H1 (cell line): ENCODE measurements at regions not wholly inside any gene's neighbourhood (a gene's known extent, or its start where the extent isn't known, plus 50 kb on each side); places are given as distances from the start of the nearest gene placed in this dataset.

Experiments used
- CTCF ChIA-PET: fragments of 300-600 bp; sonication (Branson Sonifier 250); formaldehyde crosslinking; loops from one replicate; lab custom pipeline; 2021; ENCODE audit not compliant: partially characterized antibody; lab: Charles Lee
- POLR2A ChIA-PET: fragments of 300-600 bp; sonication (Branson Sonifier 250); formaldehyde crosslinking; loops from one replicate; lab custom pipeline; 2021; ENCODE audit warnings: inconsistent platforms; ENCODE audit not compliant: partially characterized antibody; lab: Charles Lee
- DNase-seq, 2 experiments: peaks; one replicate each; pipeline versions ENCODE4 v3.0.0 to v3.0.0-alpha.2; 2010 to 2022; ENCODE audit warnings: low spot score in 2 of 2, low read depth in 1 of 2, mixed read lengths in 1 of 2
- FAIRE-seq: peaks from 2 replicates; lab custom pipeline; 2011; peaks lifted over from hg19 to GRCh38; lab: Jason Lieb, UNC
- H2AFZ ChIP-seq: 2 replicates; pipeline ENCODE4 v1.8.1; 2012; ENCODE audit warnings: low read length, inconsistent platforms
- H2AK5ac ChIP-seq: 2 replicates; pipeline ENCODE4 v1.6.1; 2013; ENCODE audit warnings: low read depth, low read length
- H2BK120ac ChIP-seq: replicated peaks from 2 replicates; pipeline ENCODE3; 2013; ENCODE audit warnings: low read depth, low read length, inconsistent platforms
- H2BK12ac ChIP-seq: 2 replicates; pipeline ENCODE4 v1.6.1; 2013; ENCODE audit warnings: low read depth, low read length
- H2BK15ac ChIP-seq: 2 replicates; pipeline ENCODE4 v1.6.1; 2013; ENCODE audit warnings: low read length
- H2BK20ac ChIP-seq: 2 replicates; pipeline ENCODE4 v1.6.1; 2013; ENCODE audit warnings: low read length
- H2BK5ac ChIP-seq: 2 replicates; pipeline ENCODE4 v1.6.1; 2013; ENCODE audit warnings: low read depth, low read length
- H3K14ac ChIP-seq: 2 replicates; pipeline ENCODE4 v1.6.1; 2013; ENCODE audit warnings: inconsistent platforms; ENCODE audit not compliant: insufficient read length
- H3K18ac ChIP-seq: 2 replicates; pipeline ENCODE4 v1.6.1; 2013; ENCODE audit warnings: low read length; ENCODE audit errors: extremely low read depth
- H3K23ac ChIP-seq: 2 replicates; pipeline ENCODE4 v1.6.1; 2013; ENCODE audit warnings: inconsistent platforms; ENCODE audit not compliant: insufficient read length
- H3K23me2 ChIP-seq: 2 replicates; pipeline ENCODE4 v1.6.1; 2013; ENCODE audit warnings: low read depth, low read length
- H3K27ac ChIP-seq: 2 replicates; pipeline ENCODE4 v1.6.1; 2011; ENCODE audit warnings: low read depth, low read length, inconsistent platforms
- H3K27me3 ChIP-seq, 4 experiments: replicated peaks in 1 of 4; 1 replicate in 1 of 4; 2 replicates in 3 of 4; pipeline versions ENCODE4 v1.6.1 to v1.8.1; 2011 to 2013; ENCODE audit warnings: low read length in 3 of 4, mild to moderate bottlenecking in 3 of 4, inconsistent platforms in 2 of 4, mixed read lengths in 2 of 4, moderate library complexity in 1 of 4; ENCODE audit not compliant: control insufficient read depth in 3 of 4, insufficient read depth in 3 of 4; ENCODE audit errors: extremely low read depth in 1 of 4
- H3K36me3 ChIP-seq, 4 experiments: 2 replicates each; pipeline versions ENCODE4 v1.6.1 to v1.8.1; 2011 to 2013; ENCODE audit warnings: mild to moderate bottlenecking in 4 of 4, low read length in 3 of 4, moderate library complexity in 2 of 4, control low read depth in 1 of 4, inconsistent platforms in 1 of 4; ENCODE audit not compliant: insufficient read depth in 4 of 4, control insufficient read depth in 2 of 4
- H3K4ac ChIP-seq: replicated peaks from 2 replicates; pipeline ENCODE3; 2013; ENCODE audit warnings: low read length, low read depth, mixed read lengths, inconsistent platforms; ENCODE audit not compliant: insufficient read length
- H3K4me1 ChIP-seq, 4 experiments: replicated peaks in 1 of 4; 1 replicate in 1 of 4; 2 replicates in 3 of 4; pipeline versions ENCODE4 v1.6.1 to v1.8.1; 2011 to 2013; ENCODE audit warnings: low read length in 3 of 4, inconsistent platforms in 2 of 4, mixed read lengths in 1 of 4; ENCODE audit not compliant: insufficient read depth in 4 of 4, control insufficient read depth in 3 of 4
- H3K4me2 ChIP-seq, 2 experiments: 2 replicates each; pipeline versions ENCODE4 v1.6.1 to v1.8.1; 2011 to 2013; ENCODE audit warnings: low read depth in 2 of 2, low read length in 2 of 2, control low read depth in 1 of 2, inconsistent platforms in 1 of 2, mild to moderate bottlenecking in 1 of 2; ENCODE audit not compliant: insufficient read depth in 1 of 2
- H3K4me3 ChIP-seq, 4 experiments: fragments of 200-600, 300-600 bp in 1 of 4; sonication (generic), shearing (Covaris generic), sonication (Bioruptor Twin) in 1 of 4; 2 replicates each; pipeline versions ENCODE4 v1.5.1 to v1.8.1; 2011 to 2016; ENCODE audit warnings: low read length in 4 of 4, low read depth in 3 of 4, control low read depth in 2 of 4, inconsistent platforms in 2 of 4, mild to moderate bottlenecking in 2 of 4, mixed read lengths in 1 of 4, moderate library complexity in 1 of 4; ENCODE audit not compliant: insufficient read depth in 2 of 4; ENCODE audit errors: extremely low read depth in 1 of 4
- H3K56ac ChIP-seq: replicated peaks from 2 replicates; pipeline ENCODE3; 2013; ENCODE audit warnings: low read depth, mild to moderate bottlenecking, mixed read lengths, low read length, inconsistent platforms; ENCODE audit not compliant: insufficient read length
- H3K79me1 ChIP-seq: 2 replicates; pipeline ENCODE4 v1.6.1; 2013; ENCODE audit warnings: low read depth, low read length, control low read depth
- H3K79me2 ChIP-seq, 2 experiments: 2 replicates each; pipeline versions ENCODE4 v1.6.1 to v1.8.1; 2012 to 2013; ENCODE audit warnings: low read length in 2 of 2, mild to moderate bottlenecking in 2 of 2, inconsistent platforms in 1 of 2; ENCODE audit not compliant: insufficient read depth in 2 of 2, control insufficient read depth in 1 of 2
- H3K9ac ChIP-seq, 4 experiments: replicated peaks in 1 of 4; 1 replicate in 1 of 4; 2 replicates in 3 of 4; pipeline versions ENCODE4 v1.6.1 to v1.8.1; 2011 to 2013; ENCODE audit warnings: low read depth in 3 of 4, low read length in 3 of 4, control low read depth in 2 of 4, mild to moderate bottlenecking in 2 of 4, moderate library complexity in 2 of 4, inconsistent platforms in 1 of 4; ENCODE audit errors: extremely low read depth in 1 of 4
- H3K9me3 ChIP-seq, 2 experiments: 2 replicates each; pipeline versions ENCODE4 v1.6.1 to v1.8.1; 2012 to 2013; ENCODE audit warnings: mild to moderate bottlenecking in 2 of 2, moderate library complexity in 2 of 2, control low read depth in 1 of 2, inconsistent platforms in 1 of 2, low read depth in 1 of 2, low read length in 1 of 2, mixed read lengths in 1 of 2; ENCODE audit not compliant: insufficient read depth in 2 of 2
- H4K20me1 ChIP-seq, 2 experiments: replicated peaks in 1 of 2; 2 replicates each; pipeline versions ENCODE3 to v1.8.1; 2011 to 2013; ENCODE audit warnings: inconsistent platforms in 2 of 2, low read length in 2 of 2, mild to moderate bottlenecking in 1 of 2; ENCODE audit not compliant: insufficient read depth in 2 of 2, control insufficient read depth in 1 of 2
- H4K5ac ChIP-seq: 2 replicates; pipeline ENCODE4 v1.6.1; 2013; ENCODE audit warnings: low read length, low read depth, mixed read lengths, inconsistent platforms; ENCODE audit not compliant: insufficient read length
- H4K8ac ChIP-seq: 2 replicates; pipeline ENCODE4 v1.8.0; 2013; ENCODE audit warnings: mild to moderate bottlenecking, moderate library complexity, low read length, inconsistent platforms; ENCODE audit not compliant: insufficient read depth; ENCODE audit errors: extremely low read depth
- H4K91ac ChIP-seq: replicated peaks from 2 replicates; pipeline ENCODE3; 2013; ENCODE audit warnings: low read length, mixed read lengths, inconsistent platforms; ENCODE audit not compliant: insufficient read length
- ATF2 ChIP-seq: IDR thresholded peaks from 2 replicates; pipeline ENCODE4 v1.6.1; 2012; ENCODE audit warnings: low read length, inconsistent platforms
- CEBPB ChIP-seq: IDR thresholded peaks from 2 replicates; pipeline ENCODE4 v1.6.1; 2012; ENCODE audit warnings: low read depth, low read length
- RAD21 ChIP-seq, 2 experiments: IDR thresholded peaks in 1 of 2; conservative IDR thresholded peaks in 1 of 2; 2 replicates each; pipeline ENCODE4 v1.6.1; 2011; ENCODE audit warnings: low read depth in 2 of 2, low read length in 2 of 2, improper control_type of control experiment in 1 of 2, inconsistent platforms in 1 of 2, mild to moderate bottlenecking in 1 of 2, moderate library complexity in 1 of 2
- WGBS, 2 experiments: shearing (Covaris generic) in 1 of 2; methylation state at CpG; one replicate each; pipeline versions ENCODE4 v1.1.6 to v1.1.7; 2013 to 2015; ENCODE audit warnings: low lambda C conversion rate in 2 of 2, mixed read lengths in 2 of 2, inconsistent platforms in 1 of 2, low coverage in 1 of 2, missing lambda C conversion rate in 1 of 2; ENCODE audit not compliant: insufficient replicate concordance in 2 of 2, insufficient coverage in 1 of 2, insufficient read length in 1 of 2; ENCODE audit errors: extremely low coverage in 1 of 2, missing lambda C conversion rate in 1 of 2; 5-methylcytosine and 5-hydroxymethylcytosine counted together

GRCh38 chr5:125559296-125559695 lies 812.9 kb upstream of the ZNF608 start:
- no peak overlapping the region for H3K23ac ChIP-seq
- H2AFZ ChIP-seq, result no peak overlapping the region
- no peaks in the 10 kb centered on the region for H3K36me3 ChIP-seq
- no peak overlapping the region for H2BK12ac ChIP-seq
- no peak overlapping the region for H3K4me3 ChIP-seq
- ChIA-PET POLR2A (no interaction called here), CTCF (no interaction called here)
- H2BK15ac ChIP-seq, result no peak overlapping the region
- H4K91ac ChIP-seq, result no peak overlapping the region
- H3K9ac ChIP-seq, result no peak overlapping the region
- H3K18ac ChIP-seq, result no peak overlapping the region
- H2BK120ac ChIP-seq, result no peak overlapping the region
- H2BK5ac ChIP-seq, result no peak overlapping the region
- no peaks in the 10 kb centered on the region for H4K20me1 ChIP-seq
- no peak overlapping the region for H2BK20ac ChIP-seq
- H3K79me1 ChIP-seq, result no peaks in the 10 kb centered on the region
- H3K79me2 ChIP-seq, result no peaks in the 10 kb centered on the region
- H3K56ac ChIP-seq, result no peak overlapping the region
- no peak overlapping the region for H3K14ac ChIP-seq
- H2AK5ac ChIP-seq, result no peak overlapping the region
- no peak for DNase-seq
- H3K23me2 ChIP-seq, result no peaks in the 10 kb centered on the region
- H4K8ac ChIP-seq, result no peak overlapping the region
- H3K27me3 ChIP-seq, result no peaks in the 10 kb centered on the region
- H3K4me2 ChIP-seq, result no peak overlapping the region
- FAIRE-seq, result no peak
- no peak overlapping the region for H3K4ac ChIP-seq
- H4K5ac ChIP-seq, result no peak overlapping the region
- TF ChIP-seq ATF2, result no peak
- TF ChIP-seq RAD21 (IDR thresholded peaks at IDR 0.05 in 1 of 2, conservative IDR thresholded peaks at IDR 0.05 in 1 of 2; ENCODE audit: low read depth in 2 of 2, low read length in 2 of 2), result no peak
- no peak for TF ChIP-seq CEBPB
- H3K4me1 ChIP-seq, result no peaks in the 10 kb centered on the region
- no peak overlapping the region for H3K27ac ChIP-seq
- H3K9me3 ChIP-seq, result no peaks in the 10 kb centered on the region
- 86% methylated on average over 2 of the region's 2 CpGs; no CpG with 5 or more reads in 1 of the 2 experiments for WGBS, 2 experiments
